NT2/D1 (cell line): ENCODE measurements at regions not wholly inside any gene's neighbourhood (a gene's known extent, or its start where the extent isn't known, plus 50 kb on each side); places are given as distances from the start of the nearest gene placed in this dataset.

ENCODE experiments used
- SUZ12 ChIP-seq: IDR thresholded peaks from 2 replicates; pipeline ENCODE4 v1.6.1; 2011; ENCODE audit not compliant: insufficient read length, insufficient read depth; ENCODE audit errors: extremely low read depth
- YY1 ChIP-seq: IDR thresholded peaks from 2 replicates; pipeline ENCODE4 v1.6.1; 2011; ENCODE audit not compliant: insufficient read length, insufficient read depth

DNA sequence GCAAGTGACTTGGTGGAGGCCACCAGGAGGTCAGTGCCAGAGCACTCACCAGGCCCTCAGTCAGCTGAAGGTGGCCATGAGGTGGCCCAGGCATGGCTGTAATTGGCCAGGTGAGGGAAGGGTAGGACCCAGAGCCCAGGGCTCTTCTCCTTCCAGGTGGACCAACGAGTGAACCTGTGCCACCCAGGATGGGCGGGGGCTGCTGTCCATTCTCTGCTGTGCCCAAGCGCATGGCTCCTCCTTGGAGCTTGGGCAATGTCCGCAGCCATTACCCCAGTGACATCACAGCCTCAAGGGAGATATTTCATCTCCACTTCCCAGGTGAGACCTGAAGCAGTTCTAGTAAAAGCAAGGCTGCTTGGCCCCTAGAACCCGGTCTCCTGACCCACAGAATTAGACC, 303.0 kb upstream of the FOXF1 start:
- TF ChIP-seq SUZ12 (no peak), YY1 (no peak)
